GM21825 (cell line): ENCODE measurements at regions not wholly inside any gene's neighbourhood (a gene's known extent, or its start where the extent isn't known, plus 50 kb on each side); places are given as distances from the start of the nearest gene placed in this dataset.

Experiments
- ATAC-seq: cut with Tn5 transposase; IDR thresholded peaks from one replicate; pipeline ENCODE4 v1.9.1; 2021; ENCODE audit warnings: mild to moderate bottlenecking, moderate library complexity; ENCODE audit not compliant: unreplicated experiment

GRCh38 chr13:40235160-40235796, 431.2 kb downstream of the FOXO1 start:
- no peak for ATAC-seq

GRCh38 chr13:40236566-40237168, 429.8 kb downstream of the FOXO1 start:
- ATAC-seq: no peak

- no peak for ATAC-seq
These were observed 427.7 kb downstream of the FOXO1 start for GRCh38 chr13:40238761-40239160.

DNA sequence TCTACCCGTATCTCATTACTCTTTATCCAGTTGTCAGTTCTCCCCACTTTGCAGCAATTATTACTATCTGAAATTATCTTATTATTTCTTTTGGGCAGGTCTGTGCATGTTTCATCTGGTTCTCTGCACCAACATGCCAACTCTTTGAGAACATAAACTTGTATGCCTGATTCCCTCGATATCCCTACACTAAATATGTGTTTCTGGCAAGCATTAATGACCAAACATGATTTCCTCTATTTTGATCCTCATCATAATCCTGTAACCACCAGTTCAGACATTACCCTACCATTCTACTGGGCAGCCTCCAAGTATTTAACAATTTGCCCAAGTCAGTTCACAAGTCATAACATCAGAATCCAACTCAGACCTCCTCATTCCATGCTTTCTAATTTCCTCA, 426.1 kb downstream of the FOXO1 start:
- no peak for ATAC-seq

DNA sequence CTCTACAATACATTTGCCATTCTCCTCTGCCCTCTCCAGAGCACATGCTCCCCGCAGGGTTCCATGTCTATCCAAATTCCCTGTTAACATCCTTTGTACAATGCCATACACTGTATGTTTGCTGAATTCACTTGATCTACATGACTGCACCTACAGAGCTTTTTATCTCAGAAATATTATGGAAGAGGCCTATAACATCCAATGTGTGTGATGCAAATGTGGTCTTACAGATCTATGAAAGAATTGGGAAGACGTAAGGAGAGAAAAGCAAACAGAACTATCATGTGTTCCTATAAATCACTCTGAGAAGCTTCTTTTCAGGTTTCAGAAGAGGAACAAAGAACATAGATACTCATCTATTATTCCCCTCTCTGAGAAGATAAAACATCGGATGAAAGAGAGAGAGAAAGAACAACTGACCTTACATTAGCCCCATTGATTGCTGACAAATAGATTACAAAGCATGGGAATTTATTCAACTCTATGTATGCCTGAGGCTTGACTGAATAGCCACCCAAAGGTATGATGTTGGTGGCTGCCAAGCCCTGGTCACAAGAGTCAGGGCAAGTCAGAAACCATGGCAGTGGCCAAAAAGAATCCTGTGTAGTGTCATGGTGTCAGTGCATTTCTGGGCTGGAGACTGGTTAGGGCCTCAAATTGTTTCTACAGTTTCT, 425.2 kb downstream of the FOXO1 start:
- no peak for ATAC-seq

GRCh38 chr13:40243047-40243446, 423.4 kb downstream of the FOXO1 start:
- no peak for ATAC-seq

GRCh38 chr13:40243982-40244381, 422.5 kb downstream of the FOXO1 start:
- ATAC-seq: no peak

GRCh38 chr13:40245567-40245966, 420.9 kb downstream of the FOXO1 start:
- ATAC-seq: no peak

GRCh38 chr13:40247845-40248244, 418.6 kb downstream of the FOXO1 start:
- no peak for ATAC-seq

- no peak for ATAC-seq
These were observed 415.0 kb downstream of the FOXO1 start for GRCh38 chr13:40251343-40252032.

GRCh38 chr13:40252241-40252640, 414.2 kb downstream of the FOXO1 start:
- ATAC-seq: no peak

DNA sequence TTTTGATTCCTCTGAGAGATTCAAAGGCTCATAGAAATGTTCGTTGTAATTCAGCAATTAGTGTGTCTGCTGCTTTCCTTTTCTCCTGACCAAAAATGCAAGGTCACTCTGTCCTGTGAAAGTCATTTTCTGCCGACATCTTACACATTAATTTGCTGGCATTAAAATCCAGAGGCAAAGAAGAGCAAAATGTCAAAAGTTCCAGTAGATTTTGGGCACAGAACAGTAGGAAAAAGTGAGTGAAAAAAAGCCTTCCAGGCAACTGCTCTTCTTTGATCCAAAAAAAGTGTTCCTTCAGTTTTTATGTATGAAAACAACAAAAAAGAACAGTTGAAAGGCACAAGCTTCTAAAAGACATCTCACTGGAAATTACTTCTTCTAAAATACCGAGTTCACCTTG, 413.8 kb downstream of the FOXO1 start:
- no peak for ATAC-seq

GRCh38 chr13:40254394-40254793, 412.0 kb downstream of the FOXO1 start:
- no peak for ATAC-seq

GRCh38 chr13:40255551-40255950, 410.9 kb downstream of the FOXO1 start:
- no peak for ATAC-seq

DNA sequence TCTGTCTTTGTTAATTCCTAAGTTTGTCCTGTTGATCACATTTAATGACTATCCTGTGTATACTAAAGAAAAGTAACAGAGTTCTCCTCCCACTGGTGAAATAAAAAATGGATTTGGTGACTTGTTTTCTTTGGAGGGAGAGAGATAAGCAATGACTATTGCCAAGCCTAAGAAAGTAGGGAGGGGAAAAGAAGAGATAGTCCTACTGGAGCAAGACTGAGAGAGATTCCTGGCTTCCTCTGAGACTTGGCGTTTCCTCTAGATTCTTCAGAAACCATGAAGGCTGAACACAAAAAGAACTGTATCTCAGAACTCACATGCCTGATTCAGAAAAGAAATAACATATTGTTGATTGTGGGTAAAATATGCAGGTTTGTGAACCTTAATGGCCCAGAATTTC, 406.5 kb downstream of the FOXO1 start:
- no peak for ATAC-seq

GRCh38 chr13:40261336-40261735, 405.1 kb downstream of the FOXO1 start:
- no peak for ATAC-seq

GRCh38 chr13:40261947-40262346, 404.5 kb downstream of the FOXO1 start:
- ATAC-seq: no peak

- no peak for ATAC-seq
These were observed 397.4 kb downstream of the FOXO1 start for GRCh38 chr13:40269086-40269485.

GRCh38 chr13:40270726-40271125, 395.7 kb downstream of the FOXO1 start:
- ATAC-seq: no peak

GRCh38 chr13:40271271-40271885, 395.1 kb downstream of the FOXO1 start:
- no peak for ATAC-seq
